Right ventricle myocardium inferior (tissue), 1 donor: ENCODE measurements at regions not wholly inside any gene's neighbourhood (a gene's known extent, or its start where the extent isn't known, plus 50 kb on each side); places are given as distances from the start of the nearest gene placed in this dataset.

Experiments used
- ATAC-seq: fragments of 200-7000 bp; cut with Tn5 transposase; one replicate; pipeline ENCODE4 v1.9.1; 2020; ENCODE audit warnings: mild to moderate bottlenecking, moderate library complexity
- DNase-seq: peaks from one replicate; pipeline ENCODE4 v3.0.0; 2021; ENCODE audit errors: missing footprints
- intact Hi-C: fragments of 100-400 bp; cut with DNase I; formaldehyde crosslinking; loops from one replicate; pipeline ENCODE4 v1.11.0; 2022
- donor health status: DM: no; HTN: yes; CAD: no; lungs with severe emphysema.

DNA sequence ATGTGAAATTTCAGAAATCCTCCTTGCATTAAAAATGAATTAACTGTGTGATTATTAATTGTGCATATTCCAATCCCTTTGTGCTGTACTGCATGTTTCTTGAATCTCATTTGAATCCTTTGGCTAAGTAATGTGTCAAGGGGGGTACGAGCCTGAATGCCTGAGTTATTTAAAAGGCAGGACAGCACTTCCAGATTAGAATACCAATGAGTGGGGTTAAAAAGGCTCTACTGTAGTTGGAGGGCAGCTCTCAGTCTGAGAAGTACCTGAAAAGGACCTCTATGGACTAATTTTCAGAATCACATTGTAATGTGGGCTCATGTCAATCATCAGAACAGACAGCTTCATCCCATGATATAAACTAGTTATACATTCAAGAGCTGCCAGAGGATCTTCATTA is 423.0 kb downstream of the GRB14 start:
- DNase-seq (no peak), ATAC-seq (no peak)
- intact Hi-C loops = no loop called here

DNA sequence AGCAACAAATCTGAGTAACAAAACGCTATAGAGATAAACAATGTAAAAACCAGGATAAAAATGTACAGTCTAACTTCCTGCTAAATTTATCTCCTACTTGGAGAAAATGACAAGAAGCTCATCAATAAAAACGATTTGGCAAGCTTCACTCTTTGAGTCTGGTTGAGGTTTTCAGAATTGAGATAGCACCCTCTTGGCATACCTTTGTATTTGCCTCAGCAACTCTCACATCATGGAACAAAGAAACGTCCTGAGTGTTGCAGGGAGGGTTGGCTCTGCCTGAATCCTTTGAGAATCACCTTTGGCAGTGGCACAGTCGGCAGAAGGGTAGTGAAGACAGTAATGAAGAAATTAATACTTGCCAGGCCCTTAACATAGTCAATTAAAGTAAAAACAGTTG is 430.6 kb downstream of the GRB14 start:
- intact Hi-C loops = no loop called here
- no peak for DNase-seq

DNA sequence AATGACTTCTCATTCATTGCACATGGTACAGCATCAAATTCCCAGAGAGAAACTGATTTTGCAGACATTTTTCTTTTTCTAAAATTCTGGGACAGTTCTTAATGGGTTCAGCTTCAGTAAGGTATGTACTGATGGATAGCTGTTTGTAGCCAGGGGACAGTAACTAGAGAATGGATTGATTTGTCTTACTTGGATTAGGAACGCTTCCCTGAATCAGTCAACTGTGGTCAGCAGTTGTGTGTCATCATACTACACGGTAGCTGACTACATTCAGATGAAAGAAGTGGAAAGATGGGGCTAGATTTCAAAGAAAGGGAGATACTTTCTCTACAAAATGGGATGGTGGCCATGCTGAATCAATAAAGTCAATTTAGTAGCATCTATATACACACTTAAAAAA is 431.4 kb downstream of the GRB14 start:
- intact Hi-C loops = no loop called here
- DNase-seq (no peak), ATAC-seq (no peak)

More for the DNA sequence above, 430.6 kb downstream of the GRB14 start:
- no peak for ATAC-seq

DNA sequence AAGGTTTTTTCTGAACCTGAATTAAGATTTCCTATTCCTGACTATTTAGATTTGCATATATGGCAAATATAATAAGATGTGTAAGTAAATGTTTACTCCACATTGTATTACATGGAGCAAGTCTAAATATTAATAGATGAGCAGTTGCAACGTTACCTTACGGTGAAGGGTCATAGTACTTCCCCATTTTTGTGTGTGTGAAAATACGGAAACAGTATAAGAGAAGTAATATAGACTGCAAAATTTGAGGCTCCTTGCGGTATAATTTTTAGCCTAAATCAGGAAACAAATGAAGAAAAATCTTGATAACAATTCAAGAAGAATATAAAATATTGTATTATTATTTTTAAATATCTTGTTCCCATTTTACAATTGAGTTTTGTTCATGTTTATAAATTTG is 434.2 kb downstream of the GRB14 start:
- no peak for ATAC-seq
- intact Hi-C loops = no loop called here
- no peak for DNase-seq

DNA sequence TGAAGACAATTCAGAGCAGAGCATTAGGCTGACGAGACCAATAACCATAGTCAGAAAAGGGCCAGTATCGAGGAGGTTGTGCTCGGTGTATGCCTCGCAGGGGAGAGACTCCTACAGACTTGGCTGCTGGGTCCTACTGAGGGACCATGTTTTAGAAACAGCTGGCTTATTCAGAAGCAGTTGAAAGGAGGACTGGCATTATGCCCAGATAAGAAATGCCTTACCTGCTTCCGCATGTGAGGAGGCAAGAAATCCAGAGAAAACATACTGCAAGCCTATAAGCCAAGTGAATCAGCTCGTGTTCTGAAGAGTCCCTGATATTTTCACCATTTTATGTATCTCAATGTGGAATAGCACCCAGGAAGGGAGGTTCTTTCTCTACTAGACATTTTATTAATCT is 434.7 kb downstream of the GRB14 start:
- intact Hi-C loops = no loop called here
- ATAC-seq (no peak), DNase-seq (no peak)

DNA sequence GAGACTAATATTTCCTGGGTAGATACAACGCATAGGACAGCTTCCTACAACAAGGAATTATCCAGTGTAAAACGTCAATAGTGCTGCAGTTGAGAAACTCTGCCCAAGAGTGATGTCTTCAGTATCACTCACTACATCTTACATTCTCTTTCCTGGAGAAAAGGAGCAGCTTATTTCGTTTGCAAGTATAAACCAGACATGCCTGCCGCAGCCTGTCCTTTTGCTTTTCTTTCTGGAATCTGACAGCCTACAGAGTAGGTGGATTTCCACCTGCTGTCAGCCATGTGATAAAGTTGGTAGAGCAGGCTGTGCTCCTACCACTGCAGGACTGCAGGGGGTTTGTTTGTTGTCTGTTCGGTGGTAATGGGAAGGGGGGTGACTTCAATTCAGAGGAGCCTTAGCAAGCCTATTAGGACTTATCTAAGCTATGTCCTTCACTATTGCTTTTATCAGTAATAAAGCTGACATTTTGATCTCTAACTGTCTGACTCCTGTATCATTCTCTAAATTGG is 439.1 kb downstream of the GRB14 start:
- no peak for DNase-seq
- ATAC-seq = no peak
- intact Hi-C loops = no loop called here

DNA sequence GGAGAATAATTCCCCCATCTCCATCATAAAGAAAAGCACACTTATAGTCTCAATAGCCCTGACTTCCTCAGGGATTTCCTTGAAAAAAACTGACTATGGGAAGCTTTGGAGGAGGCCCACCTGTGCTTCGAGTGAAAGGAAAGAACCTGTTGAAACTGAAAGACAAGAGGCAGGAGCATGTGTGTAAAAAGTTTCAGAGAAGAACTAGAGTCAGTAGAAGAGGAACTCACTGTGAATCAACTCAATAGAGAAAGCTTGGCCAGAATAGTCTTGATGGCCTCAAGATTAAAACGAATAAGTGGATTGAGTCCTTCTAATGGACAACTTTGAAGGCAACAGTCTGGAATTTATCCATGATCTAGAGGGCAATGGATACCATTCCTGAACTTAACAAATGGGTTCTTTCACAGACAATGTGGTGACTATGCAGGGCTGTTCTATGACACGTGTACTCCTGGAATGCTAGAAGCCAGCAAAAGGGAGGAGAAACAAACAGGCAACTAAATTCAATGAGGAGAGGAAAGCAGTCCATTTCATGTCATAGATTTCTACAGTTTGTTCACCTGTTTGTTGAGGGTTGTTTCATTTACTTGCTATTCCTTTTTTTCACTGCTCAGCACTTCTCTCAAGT is 442.3 kb downstream of the GRB14 start:
- DNase-seq = no peak
- intact Hi-C loops = no loop called here
- ATAC-seq = no peak

DNA sequence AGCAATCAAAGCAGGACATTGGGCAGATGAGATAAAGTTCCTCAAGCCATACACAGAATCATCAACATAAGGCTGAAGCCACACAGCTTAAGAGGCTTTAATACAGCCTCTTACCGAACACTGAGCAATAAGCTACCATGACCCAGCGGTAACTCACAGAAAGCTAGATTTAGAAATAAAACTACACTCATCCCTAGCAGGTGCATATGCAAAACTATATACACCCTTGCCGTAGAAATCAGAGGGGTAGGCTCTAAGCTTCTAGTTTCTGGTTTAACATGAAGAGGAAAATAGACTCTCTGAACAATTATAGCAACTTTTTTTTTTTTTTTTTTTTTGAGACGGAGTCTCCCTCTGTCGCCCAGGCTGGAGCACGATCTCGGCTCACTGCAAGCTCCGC is 428.8 kb upstream of the FIGN start:
- no peak for DNase-seq
- no peak for ATAC-seq
- intact Hi-C loops = no loop called here

DNA sequence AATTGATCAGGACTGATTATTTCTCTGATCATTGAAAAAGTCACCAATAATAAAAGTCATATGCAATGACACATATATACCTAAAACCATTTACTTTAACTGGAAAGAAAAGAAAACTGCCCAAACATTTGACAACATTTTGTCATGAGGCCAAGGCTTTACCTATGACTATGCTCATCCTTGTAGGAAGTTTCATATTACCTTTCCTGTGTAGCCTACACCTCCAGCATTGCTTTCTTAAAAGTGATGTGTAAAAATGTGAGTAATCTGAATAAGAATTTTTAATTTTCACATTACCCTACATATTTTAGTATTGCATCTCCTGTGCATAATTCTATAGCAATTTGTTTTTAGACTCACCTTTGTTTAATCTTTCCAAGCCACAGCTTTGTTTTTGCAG is 419.8 kb upstream of the FIGN start:
- intact Hi-C loops = no loop called here
- ATAC-seq = no peak
- DNase-seq = no peak

DNA sequence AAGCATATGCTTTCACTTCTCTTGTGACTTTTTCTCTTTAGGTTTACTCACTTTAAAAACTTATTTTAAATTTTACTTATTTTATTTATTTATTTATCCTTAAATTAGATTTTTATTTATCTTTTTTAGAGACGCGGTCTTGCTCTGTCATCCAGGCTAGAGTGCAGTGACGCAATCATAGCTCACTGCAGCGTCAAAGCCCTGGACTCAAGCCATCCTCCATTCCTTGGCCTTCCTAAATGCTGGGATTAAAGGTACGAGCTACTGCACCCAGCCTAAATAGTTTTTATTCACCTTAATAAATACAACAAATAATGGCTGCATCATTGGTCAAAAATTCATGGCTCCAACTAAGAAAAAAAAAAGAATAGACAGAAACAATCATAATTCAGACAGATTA is 415.7 kb upstream of the FIGN start:
- DNase-seq (no peak), ATAC-seq (no peak)
- intact Hi-C loops = no loop called here

DNA sequence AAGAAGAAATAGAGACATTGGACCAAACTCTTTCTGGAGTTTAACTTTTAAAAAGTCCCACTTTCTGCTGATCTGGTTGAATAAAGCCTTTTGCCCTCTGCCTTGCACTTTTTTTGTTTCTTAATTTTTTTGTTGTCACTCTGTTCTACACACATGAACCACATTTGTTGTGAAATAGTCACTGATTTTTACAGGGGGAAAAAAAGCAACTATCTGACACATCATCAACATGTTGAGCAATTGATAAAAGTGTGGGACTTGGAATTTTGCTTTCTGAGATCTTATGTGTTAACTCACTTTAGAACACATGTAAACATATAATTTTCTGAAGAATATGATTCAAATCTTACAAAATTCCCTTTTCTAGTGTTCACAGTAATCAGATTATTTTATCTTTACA is 414.8 kb upstream of the FIGN start:
- DNase-seq = no peak
- intact Hi-C loops = no loop called here

DNA sequence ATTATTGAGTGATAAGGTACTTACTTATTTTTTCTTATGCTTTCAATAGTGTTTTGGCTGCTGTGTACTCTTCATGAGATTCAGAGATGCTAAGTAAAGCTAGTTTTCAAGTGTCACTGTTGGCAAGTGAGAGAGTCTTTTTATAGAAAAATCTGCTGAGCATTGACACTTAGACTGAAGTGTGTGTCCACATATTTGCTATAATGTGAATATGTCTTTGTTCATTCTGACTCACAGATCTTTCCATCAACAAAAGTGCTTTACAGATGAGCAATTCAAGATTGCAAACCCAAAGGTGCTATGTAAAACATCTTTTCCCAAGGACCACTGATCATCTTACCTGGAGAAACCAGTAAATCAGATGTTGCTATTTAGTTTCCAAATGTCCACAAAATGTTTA is 410.6 kb upstream of the FIGN start:
- intact Hi-C loops = no loop called here
- ATAC-seq = no peak

More for the DNA sequence above, 414.8 kb upstream of the FIGN start:
- no peak for ATAC-seq

DNA sequence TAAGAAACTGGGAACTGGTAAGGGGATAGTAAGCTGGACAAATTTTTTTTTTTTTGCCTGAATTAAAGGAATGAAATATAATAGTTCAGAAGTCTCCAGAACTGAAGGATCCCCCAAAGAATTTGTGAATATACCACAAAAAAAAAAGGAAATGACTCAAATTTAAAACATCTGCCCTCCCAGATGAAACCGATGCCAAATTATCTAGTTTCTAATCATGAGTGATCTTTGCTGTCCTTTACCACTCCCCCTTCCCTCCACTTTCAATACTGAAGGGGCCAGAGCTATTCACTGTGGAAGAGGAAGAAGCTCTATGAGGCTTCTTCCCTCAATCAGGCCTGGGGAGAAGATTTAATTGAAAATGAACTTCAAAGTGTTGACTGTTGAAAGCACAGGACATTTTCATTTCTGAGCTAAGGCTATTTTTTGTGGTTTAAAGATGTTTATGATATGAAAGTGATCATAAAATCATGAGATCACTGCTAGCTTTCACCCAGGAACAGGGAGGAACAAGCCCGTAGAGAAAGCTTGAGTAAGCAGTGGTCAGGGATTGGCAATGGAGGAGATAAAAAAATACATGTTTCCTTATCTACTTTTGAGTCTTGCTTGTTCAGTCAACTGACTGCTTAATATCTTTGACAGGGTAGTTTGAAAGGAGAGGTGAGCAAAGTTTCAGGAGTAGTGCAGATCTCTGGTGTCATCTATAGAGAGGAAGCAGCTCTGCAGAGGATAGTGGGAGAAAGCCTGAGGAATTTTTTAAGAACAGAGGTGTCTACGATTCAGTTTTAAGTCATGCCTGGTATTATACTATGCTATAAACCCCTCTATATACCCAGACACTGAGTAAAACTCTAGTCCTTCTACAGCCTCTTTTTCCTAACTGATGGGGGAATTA is 409.5 kb upstream of the FIGN start:
- DNase-seq (no peak), ATAC-seq (no peak)
- intact Hi-C loops = no loop called here

More for the DNA sequence above, 410.6 kb upstream of the FIGN start:
- no peak for DNase-seq

DNA sequence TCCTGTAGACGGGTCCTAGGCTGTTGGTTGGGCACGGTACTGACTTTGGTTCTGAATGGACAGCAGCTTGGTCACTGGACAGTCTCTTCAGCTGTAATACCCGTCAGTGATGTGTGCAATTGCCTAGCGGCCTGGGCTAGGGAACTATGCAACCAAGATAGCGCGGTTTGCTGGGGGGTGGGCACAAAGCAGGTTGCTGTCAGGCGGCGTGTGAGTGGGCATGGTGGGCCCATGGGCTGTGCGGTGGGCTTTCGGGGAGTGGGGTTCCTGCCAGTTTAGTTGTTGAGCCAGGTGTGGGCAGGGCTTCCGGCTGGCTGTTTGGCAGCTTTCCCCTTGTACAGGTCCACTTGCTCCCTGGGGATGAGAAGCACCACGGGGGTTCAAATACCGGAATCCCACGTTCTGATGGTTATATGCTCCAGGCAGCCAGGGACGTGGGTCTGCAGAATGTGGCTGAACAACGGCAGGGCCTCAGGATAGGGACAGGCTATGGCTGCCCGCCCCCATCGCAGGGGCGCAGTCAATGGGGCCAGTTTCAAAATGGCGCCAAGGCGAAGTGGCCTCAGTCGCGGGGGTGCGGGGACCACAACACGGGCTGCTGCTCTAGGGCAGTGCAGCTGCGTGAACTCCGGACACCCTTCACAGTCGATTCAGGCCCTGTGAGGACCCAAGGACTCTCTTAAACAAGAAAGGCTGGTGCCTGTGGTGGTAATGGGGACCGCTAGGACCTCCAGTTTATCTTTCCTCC is 407.5 kb upstream of the FIGN start:
- intact Hi-C loops = no loop called here
- peak; percentile 44 for DNase-seq

DNA sequence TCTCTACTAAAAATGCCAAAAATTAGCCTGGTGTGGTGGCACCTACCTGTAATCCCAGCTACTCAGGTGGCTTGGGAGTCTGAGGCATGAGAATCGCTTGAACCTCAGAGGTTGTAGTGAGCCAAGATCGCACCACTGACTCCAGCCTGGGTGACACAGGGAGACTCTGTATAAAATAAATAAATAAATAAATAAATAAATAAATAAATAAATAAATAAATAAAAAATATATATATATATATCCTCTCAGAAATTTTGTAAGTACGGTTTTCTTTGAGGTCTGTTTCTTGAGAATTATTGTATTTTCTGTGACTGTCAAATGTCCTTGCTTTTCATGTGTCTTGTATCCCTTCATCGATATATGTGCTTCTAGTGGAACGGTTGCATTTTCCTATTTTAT is 406.9 kb upstream of the FIGN start:
- ATAC-seq = no peak
- no peak for DNase-seq
- intact Hi-C loops = no loop called here

More for the DNA sequence above, 407.5 kb upstream of the FIGN start:
- no peak for ATAC-seq

DNA sequence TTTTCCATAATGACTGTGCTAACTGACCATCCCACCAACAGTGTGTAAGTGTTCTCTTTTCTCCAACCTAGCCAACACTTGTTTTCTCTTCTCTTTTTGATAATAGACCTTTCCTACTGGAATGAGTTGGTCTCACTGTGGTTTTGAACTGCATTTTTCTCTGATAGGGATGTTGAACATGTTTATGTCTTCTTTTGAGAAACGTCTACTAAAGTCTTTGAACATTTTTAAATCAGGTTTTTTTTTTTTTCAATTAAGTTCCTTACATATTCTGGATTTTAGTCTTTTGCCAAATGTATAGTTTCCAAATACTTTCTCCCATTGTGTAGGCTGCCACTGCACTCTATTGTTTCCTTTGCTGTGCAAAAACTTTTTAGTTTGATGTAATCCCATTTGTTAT is 405.5 kb upstream of the FIGN start:
- intact Hi-C loops = no loop called here
- ATAC-seq (no peak), DNase-seq (no peak)

DNA sequence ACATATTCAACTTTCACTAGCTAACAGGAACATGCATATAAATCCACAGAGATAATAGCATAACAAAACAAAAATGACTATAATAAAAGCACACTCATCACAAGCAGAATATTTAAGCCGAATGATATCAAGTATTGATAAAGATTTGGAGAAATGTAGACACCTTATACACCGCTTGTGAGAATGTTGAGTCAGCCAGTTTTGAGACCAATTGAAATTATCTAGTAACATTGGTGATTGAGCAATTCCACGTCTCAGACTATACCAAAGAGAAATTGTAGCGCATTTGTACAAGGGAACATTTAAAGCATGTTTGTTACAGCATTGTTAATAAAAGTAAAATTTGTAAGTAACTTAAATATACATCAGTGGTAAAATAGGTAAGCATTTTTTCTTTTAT is 402.9 kb upstream of the FIGN start:
- intact Hi-C loops = no loop called here
- no peak for DNase-seq
- no peak for ATAC-seq

DNA sequence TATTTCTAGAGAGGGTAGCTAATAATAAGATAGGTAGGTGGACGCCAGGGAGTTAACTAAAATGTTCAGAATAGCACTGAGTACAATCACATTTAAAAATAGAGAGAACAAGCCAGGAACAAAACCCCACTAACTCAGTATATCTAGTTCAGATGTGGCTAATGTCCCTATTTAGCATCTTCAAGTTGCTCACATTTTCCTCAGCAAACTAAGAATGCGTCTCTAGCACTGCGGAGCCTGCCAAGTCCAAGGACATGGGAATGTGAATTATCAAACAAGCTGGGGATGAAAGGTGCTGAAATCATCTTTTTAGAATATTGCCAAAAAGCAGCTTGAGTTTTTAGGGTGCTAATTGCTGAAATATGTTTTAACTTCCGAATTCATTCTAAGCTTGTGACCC is 398.5 kb upstream of the FIGN start:
- intact Hi-C loops = no loop called here
- ATAC-seq (no peak), DNase-seq (no peak)

DNA sequence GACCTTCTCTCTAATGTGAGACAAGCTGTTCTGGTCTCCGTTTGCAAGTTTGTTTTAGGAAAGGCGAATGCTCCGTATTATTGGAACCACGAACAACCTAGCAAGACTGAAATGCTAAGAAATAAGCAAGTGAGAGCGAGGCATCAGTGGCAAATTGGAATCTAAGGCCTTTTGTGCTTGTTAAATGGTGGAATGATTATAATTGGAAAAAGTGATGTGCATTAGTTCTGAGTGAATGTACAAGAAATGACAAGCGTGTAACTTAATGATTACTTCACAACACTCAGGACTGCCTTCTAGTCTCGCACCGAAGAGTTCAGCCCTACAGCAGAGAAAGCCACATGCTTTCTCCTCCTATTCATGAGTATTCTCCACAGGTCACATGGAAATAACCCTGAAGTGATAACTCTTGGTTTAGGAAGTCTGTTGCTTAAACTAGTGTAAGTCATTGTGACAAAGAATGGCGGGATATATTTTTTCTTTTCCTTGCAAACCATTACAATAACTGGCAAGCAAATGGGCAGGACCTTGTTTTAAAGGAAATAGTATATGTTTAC is 392.2 kb upstream of the FIGN start:
- ATAC-seq = no peak
- intact Hi-C loops = no loop called here
- DNase-seq = no peak
